DOHH2 (cell line): ENCODE measurements at regions not wholly inside any gene's neighbourhood (a gene's known extent, or its start where the extent isn't known, plus 50 kb on each side); places are given as distances from the start of the nearest gene placed in this dataset.

Source experiments
- EZH2phosphoT487 ChIP-seq: fragments of 200-600 bp; sonication (generic); IDR thresholded peaks from 2 replicates; pipeline ENCODE4 v1.6.1; 2017; ENCODE audit warnings: borderline replicate concordance, mild to moderate bottlenecking, antibody characterized with exemption, low read length, moderate library complexity, mixed read lengths
- TF ChIP-seq, protein P1 (sequence below): fragments of 200-600 bp; sonication (generic); IDR thresholded peaks from one replicate; pipeline ENCODE4 v1.5.1; 2014; ENCODE audit warnings: antibody characterized with exemption, mild to moderate bottlenecking, low read depth, low read length; ENCODE audit not compliant: poor library complexity, severe bottlenecking

DNA sequence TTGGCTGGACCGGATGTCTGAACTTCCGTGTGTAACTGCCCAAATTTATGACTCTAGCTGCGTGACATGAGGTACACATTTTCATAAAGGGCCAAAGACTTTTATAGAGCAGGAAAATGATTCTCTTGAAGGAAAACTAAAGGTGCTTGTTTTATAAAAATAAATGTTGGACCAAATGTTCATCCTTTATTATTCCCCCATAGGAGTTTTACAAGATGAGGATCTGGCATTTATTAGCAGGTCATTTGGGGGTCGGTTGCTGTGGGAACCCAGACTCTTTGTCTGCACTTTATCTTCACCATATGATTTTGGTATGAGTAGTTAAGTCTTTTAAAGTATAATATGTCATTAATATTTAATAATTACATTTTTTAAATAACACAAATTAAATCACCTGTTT lies 571.2 kb downstream of the EFNA5 start:
- TF ChIP-seq, protein P1, sequence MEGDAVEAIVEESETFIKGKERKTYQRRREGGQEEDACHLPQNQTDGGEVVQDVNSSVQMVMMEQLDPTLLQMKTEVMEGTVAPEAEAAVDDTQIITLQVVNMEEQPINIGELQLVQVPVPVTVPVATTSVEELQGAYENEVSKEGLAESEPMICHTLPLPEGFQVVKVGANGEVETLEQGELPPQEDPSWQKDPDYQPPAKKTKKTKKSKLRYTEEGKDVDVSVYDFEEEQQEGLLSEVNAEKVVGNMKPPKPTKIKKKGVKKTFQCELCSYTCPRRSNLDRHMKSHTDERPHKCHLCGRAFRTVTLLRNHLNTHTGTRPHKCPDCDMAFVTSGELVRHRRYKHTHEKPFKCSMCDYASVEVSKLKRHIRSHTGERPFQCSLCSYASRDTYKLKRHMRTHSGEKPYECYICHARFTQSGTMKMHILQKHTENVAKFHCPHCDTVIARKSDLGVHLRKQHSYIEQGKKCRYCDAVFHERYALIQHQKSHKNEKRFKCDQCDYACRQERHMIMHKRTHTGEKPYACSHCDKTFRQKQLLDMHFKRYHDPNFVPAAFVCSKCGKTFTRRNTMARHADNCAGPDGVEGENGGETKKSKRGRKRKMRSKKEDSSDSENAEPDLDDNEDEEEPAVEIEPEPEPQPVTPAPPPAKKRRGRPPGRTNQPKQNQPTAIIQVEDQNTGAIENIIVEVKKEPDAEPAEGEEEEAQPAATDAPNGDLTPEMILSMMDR: no peak
- TF ChIP-seq EZH2phosphoT487: no peak
